Calu3 (cell line): ENCODE measurements at regions not wholly inside any gene's neighbourhood (a gene's known extent, or its start where the extent isn't known, plus 50 kb on each side); places are given as distances from the start of the nearest gene placed in this dataset.

Experiments
- BruUV-seq: library from RNA; stranded (reverse); fragments of 400-500 nt; replicated peaks from 2 replicates; lab custom pipeline; 2021; lab: Mats Ljungman, UMichigan
- CTCF ChIA-PET: fragments of 300-600 bp; sonication (Branson Sonifier 250); formaldehyde crosslinking; loops from one replicate; lab custom pipeline; 2022; ENCODE audit warnings: antibody characterized with exemption; lab: Charles Lee
- DNase-seq: peaks from one replicate; pipeline ENCODE4 v3.0.0; 2022
- H3K27ac Mint-ChIP-seq: one replicate; pipeline ENCODE4 v1.8.0; 2022; ENCODE audit warnings: mixed read lengths; ENCODE audit not compliant: unreplicated experiment
- H3K27me3 Mint-ChIP-seq: one replicate; pipeline ENCODE4 v1.8.0; 2022; ENCODE audit warnings: mixed read lengths; ENCODE audit not compliant: unreplicated experiment
- H3K36me3 Mint-ChIP-seq: one replicate; pipeline ENCODE4 v1.8.0; 2022; ENCODE audit warnings: mild to moderate bottlenecking, moderate library complexity, mixed read lengths; ENCODE audit not compliant: insufficient read depth, unreplicated experiment
- H3K4me1 Mint-ChIP-seq: one replicate; pipeline ENCODE4 v1.8.0; 2022; ENCODE audit warnings: mild to moderate bottlenecking, low read depth, mixed read lengths; ENCODE audit not compliant: unreplicated experiment
- H3K4me3 Mint-ChIP-seq: one replicate; pipeline ENCODE4 v1.8.0; 2022; ENCODE audit warnings: mild to moderate bottlenecking, low read depth, moderate library complexity, mixed read lengths; ENCODE audit not compliant: unreplicated experiment
- H3K9me3 Mint-ChIP-seq: one replicate; pipeline ENCODE4 v1.8.0; 2022; ENCODE audit warnings: low read depth, mixed read lengths; ENCODE audit not compliant: unreplicated experiment
- intact Hi-C: fragments of 100-400 bp; cut with micrococcal nuclease; formaldehyde crosslinking; loops from one replicate; pipeline ENCODE4 v1.10.0; 2022; ENCODE audit not compliant: unreplicated experiment
- TF ChIP-seq, protein P1 (sequence below): fragments of 200-600 bp; IDR thresholded peaks from one replicate; pipeline ENCODE4 v1.8.0; 2022; ENCODE audit warnings: antibody characterized with exemption; ENCODE audit not compliant: unreplicated experiment

DNA sequence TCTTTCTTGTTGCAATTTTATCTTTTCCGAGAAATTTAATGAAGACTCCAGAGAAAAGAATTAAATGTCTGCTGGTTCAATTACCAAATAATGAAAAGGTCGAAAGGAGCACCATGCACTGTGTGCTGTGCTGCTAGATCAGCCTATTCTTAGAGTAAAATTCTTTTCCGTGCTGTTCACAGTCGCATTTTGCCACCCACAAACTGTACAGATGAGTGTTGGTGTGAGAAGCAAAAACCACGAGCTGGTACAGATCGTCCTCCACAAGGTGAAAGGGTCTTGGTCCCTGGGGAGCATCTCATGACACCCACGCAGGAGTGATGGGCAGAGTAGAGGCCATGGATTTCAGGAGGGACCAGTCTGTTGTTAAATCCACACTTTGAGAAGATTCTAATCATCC, 143.8 kb upstream of the PUM3 start:
- H3K4me1 Mint-ChIP-seq, result no peaks in the 10 kb centered on the region

DNA sequence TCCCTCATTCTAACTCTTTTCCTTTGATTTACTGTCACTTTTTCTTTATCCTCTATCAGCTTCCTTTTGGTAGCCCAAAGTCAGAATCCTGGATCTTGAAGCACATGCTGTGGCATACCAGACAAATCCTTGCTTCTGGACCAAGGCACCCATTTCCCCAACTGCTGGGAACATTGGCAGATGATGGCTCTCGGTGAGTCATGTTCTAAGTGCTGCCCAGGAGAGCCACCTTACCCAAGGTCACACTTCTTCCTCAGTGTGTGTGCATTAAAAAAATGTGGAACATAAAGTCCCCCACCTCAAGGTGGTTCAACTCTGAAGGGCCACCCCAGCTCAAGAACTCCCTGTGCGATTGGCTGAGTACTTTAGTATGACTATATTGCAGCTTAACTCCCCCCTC, 141.4 kb upstream of the PUM3 start:
- no peak for DNase-seq
- no peak overlapping the region for H3K27ac Mint-ChIP-seq
- no peaks in the 10 kb centered on the region for H3K36me3 Mint-ChIP-seq
- H3K9me3 Mint-ChIP-seq, result no peaks in the 10 kb centered on the region
- H3K4me1 Mint-ChIP-seq, result no peaks in the 10 kb centered on the region
- TF ChIP-seq, protein P1, sequence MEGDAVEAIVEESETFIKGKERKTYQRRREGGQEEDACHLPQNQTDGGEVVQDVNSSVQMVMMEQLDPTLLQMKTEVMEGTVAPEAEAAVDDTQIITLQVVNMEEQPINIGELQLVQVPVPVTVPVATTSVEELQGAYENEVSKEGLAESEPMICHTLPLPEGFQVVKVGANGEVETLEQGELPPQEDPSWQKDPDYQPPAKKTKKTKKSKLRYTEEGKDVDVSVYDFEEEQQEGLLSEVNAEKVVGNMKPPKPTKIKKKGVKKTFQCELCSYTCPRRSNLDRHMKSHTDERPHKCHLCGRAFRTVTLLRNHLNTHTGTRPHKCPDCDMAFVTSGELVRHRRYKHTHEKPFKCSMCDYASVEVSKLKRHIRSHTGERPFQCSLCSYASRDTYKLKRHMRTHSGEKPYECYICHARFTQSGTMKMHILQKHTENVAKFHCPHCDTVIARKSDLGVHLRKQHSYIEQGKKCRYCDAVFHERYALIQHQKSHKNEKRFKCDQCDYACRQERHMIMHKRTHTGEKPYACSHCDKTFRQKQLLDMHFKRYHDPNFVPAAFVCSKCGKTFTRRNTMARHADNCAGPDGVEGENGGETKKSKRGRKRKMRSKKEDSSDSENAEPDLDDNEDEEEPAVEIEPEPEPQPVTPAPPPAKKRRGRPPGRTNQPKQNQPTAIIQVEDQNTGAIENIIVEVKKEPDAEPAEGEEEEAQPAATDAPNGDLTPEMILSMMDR, result no peak
- BruUV-seq, result no TSS peak
- intact Hi-C loops, result no loop called here
- CTCF ChIA-PET, result no interaction called here
- H3K4me3 Mint-ChIP-seq, result no peak overlapping the region
- peaks cover 40% of the 10 kb centered on the region for H3K27me3 Mint-ChIP-seq

More for the DNA sequence above, 143.8 kb upstream of the PUM3 start:
- intact Hi-C loops, result no loop called here
- H3K36me3 Mint-ChIP-seq, result no peaks in the 10 kb centered on the region
- H3K4me3 Mint-ChIP-seq, result no peak overlapping the region
- H3K9me3 Mint-ChIP-seq, result no peaks in the 10 kb centered on the region
- DNase-seq, result no peak
- H3K27me3 Mint-ChIP-seq, result peaks cover 33% of the 10 kb centered on the region
- TF ChIP-seq, protein P1, result no peak
- CTCF ChIA-PET, result no interaction called here
- no peak overlapping the region for H3K27ac Mint-ChIP-seq
- no TSS peak for BruUV-seq

DNA sequence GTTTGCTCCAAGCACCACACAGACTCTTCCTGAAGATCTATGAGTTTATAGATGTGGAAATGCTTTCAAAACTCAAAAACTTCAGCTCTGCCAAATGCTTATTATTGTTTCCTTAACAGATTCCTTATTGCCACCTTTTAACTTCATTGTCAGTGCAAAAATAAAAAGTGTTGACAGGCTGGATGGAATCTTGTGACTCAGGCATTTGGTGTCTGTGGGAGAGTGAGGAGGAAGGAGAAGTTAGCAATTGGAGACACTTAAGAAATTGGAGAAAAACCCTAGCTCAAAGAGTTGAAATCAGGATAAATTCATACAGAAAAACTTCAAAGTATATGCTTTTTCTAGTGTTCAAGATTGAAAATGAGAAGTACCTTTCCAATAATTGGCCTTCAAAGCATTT, 140.6 kb upstream of the PUM3 start:
- Mint-ChIP-seq H3K36me3 (no peaks in the 10 kb centered on the region), H3K4me1 (no peaks in the 10 kb centered on the region), H3K27ac (no peak overlapping the region), H3K27me3 (peaks cover 40% of the 10 kb centered on the region), H3K9me3 (no peaks in the 10 kb centered on the region), H3K4me3 (no peak overlapping the region)
- CTCF ChIA-PET, result no interaction called here
- BruUV-seq, result no TSS peak
- intact Hi-C loops, result no loop called here
- no peak for DNase-seq
- TF ChIP-seq, protein P1, result no peak

DNA sequence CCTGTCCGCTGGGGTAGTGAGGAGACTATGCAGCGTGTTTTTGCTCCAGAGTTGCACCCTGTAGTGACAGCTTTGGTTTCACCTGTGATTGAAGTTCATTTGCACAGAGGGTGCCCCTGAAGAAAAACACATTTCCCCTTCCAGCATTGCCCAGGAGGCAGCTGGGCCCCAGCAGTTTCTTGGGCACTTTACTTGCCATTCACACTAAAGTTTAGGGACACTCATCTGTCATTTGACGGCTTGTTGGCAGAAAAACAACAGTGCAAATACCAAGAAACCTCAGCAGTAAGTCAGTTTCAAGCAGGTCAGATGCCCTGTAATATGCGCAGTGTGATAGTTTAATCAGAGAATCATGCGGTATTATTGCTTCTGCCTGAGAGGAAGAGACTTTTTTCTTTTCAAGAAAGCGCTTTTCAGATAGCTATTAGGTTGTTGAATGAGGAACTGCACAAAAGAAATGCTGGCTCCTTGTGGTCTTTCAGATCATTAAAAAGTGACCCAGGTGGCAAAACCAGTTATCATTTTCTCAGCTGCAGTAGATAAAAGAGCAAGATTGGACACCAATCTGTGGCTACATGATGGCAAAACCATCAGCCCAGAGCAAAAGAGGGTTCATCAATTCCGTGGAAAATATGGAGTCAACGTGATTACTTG, 136.2 kb upstream of the PUM3 start:
- H3K27me3 Mint-ChIP-seq, result peaks cover 30% of the 10 kb centered on the region
- H3K4me3 Mint-ChIP-seq, result no peak overlapping the region
- no peaks in the 10 kb centered on the region for H3K4me1 Mint-ChIP-seq
- H3K9me3 Mint-ChIP-seq, result no peaks in the 10 kb centered on the region
- no peaks in the 10 kb centered on the region for H3K36me3 Mint-ChIP-seq
- H3K27ac Mint-ChIP-seq, result no peak overlapping the region
- BruUV-seq, result no TSS peak
- TF ChIP-seq, protein P1, result no peak
- intact Hi-C loops, result no loop called here
- CTCF ChIA-PET, result no interaction called here
- no peak for DNase-seq
